ENCODE measurements at regions not wholly inside any gene's neighbourhood (a gene's known extent, or its start where the extent isn't known, plus 50 kb on each side); places are given as distances from the start of the nearest gene placed in this dataset.

- TF ChIP-seq CTCF (conservative IDR thresholded peaks at IDR 0.05; ENCODE audit: low read depth, low read length), result no peak
- no peak overlapping the region for H3K4me3 ChIP-seq (ENCODE audit: low read depth, low read length)
- no peak for DNase-seq (ENCODE audit: low read depth)
These were observed 203.9 kb upstream of the PLPP4 start for GRCh38 chr10:120253131-120253530.

GRCh38 chr10:120260456-120260855 lies 196.6 kb upstream of the PLPP4 start:
- no peak for DNase-seq (ENCODE audit: low read depth)

GRCh38 chr10:120262857-120263547 lies 194.0 kb upstream of the PLPP4 start:
- DNase-seq (ENCODE audit: low read depth), result peak; percentile 4
- no peak for TF ChIP-seq CTCF (conservative IDR thresholded peaks at IDR 0.05; ENCODE audit: low read depth, low read length)
- H3K4me3 ChIP-seq (ENCODE audit: low read depth, low read length), result no peak overlapping the region

More at GRCh38 chr10:120260456-120260855, 196.6 kb upstream of the PLPP4 start:
- no peak for TF ChIP-seq CTCF (conservative IDR thresholded peaks at IDR 0.05; ENCODE audit: low read depth, low read length)
- no peak overlapping the region for H3K4me3 ChIP-seq (ENCODE audit: low read depth, low read length)

- TF ChIP-seq CTCF (conservative IDR thresholded peaks at IDR 0.05; ENCODE audit: low read depth, low read length), result no peak
- DNase-seq (ENCODE audit: low read depth), result no peak
- H3K4me3 ChIP-seq (ENCODE audit: low read depth, low read length), result no peak overlapping the region
These were observed 191.0 kb upstream of the PLPP4 start for GRCh38 chr10:120266022-120266421.

GRCh38 chr10:120270906-120271305 lies 186.1 kb upstream of the PLPP4 start:
- no peak for DNase-seq (ENCODE audit: low read depth)
- H3K4me3 ChIP-seq (ENCODE audit: low read depth, low read length), result no peak overlapping the region
- no peak for TF ChIP-seq CTCF (conservative IDR thresholded peaks at IDR 0.05; ENCODE audit: low read depth, low read length)

GRCh38 chr10:120271696-120272095 lies 185.3 kb upstream of the PLPP4 start:
- H3K4me3 ChIP-seq (ENCODE audit: low read depth, low read length), result no peak overlapping the region
- DNase-seq (ENCODE audit: low read depth), result no peak
- TF ChIP-seq CTCF (conservative IDR thresholded peaks at IDR 0.05; ENCODE audit: low read depth, low read length), result no peak

GRCh38 chr10:120272350-120272749 lies 184.7 kb upstream of the PLPP4 start:
- DNase-seq (ENCODE audit: low read depth), result no peak
- H3K4me3 ChIP-seq (ENCODE audit: low read depth, low read length), result no peak overlapping the region
- no peak for TF ChIP-seq CTCF (conservative IDR thresholded peaks at IDR 0.05; ENCODE audit: low read depth, low read length)

Measured in choroid plexus epithelial cell (primary cell).